SIG-M5 treated with dmso at 0.1 percent for 504 hours (cell line): ENCODE measurements at regions not wholly inside any gene's neighbourhood (a gene's known extent, or its start where the extent isn't known, plus 50 kb on each side); places are given as distances from the start of the nearest gene placed in this dataset.

Experiments used
- DNase-seq: peaks from one replicate; lab custom pipeline; 2025; ENCODE audit not compliant: unreplicated experiment; lab: John Stamatoyannopoulos, UW

DNA sequence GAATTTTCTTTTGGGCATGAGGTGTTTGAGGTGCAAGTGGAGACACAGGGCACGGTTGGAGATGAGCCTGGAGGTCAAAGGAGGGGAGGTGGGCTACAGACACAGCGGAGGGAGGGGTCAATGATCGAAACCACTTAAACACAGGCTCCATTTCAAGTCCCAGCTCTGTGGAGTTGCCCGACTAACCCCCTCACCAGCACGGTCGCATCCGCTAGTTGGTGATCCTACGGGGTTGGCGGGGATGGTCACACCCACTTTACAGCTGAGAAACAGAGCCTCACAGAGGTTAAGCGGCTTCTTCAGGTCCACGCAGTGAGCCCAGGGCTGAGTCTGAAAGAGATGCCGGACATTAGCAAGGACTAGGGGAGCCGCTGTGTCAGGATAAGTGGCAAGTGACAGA is 60.1 kb upstream of the RUNX3 start:
- DNase-seq: no peak

DNA sequence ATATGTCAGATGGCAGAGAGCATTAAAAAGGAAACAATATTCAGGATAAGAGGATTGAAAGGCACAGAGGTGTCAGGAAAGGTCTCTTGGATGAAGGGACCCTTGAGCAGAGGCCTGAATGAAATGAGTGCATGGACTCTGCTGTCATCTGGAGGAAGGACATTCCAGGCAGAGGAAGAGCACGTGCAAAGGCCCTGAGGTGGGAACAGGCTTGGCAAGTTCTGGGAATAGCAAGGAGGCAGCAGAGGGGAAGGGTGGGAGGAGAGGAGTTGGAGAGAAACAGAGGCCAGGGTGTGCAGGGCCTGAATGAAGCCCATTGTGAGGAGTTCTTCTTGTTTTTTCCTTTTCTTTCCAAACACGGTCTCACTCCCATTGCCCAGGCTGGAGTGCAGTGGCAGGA is 59.0 kb upstream of the RUNX3 start:
- no peak for DNase-seq

DNA sequence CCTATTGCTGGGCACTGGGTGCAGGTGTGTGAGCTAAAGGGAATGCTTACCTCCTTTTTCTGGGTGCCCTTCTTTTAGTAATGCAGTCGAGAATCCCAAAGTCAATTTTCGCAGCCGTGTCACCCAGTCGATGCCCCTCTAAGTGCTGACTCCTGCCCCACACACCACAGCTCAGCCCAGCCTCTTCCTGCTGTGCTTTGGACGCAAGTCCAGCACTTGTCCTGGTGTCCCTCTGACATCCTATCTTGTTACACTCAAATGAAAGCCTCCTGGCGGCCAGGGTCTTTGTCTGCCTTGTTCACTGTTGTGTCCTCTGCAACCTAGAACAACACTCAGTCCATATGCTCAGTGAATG is 58.5 kb upstream of the RUNX3 start:
- no peak for DNase-seq

DNA sequence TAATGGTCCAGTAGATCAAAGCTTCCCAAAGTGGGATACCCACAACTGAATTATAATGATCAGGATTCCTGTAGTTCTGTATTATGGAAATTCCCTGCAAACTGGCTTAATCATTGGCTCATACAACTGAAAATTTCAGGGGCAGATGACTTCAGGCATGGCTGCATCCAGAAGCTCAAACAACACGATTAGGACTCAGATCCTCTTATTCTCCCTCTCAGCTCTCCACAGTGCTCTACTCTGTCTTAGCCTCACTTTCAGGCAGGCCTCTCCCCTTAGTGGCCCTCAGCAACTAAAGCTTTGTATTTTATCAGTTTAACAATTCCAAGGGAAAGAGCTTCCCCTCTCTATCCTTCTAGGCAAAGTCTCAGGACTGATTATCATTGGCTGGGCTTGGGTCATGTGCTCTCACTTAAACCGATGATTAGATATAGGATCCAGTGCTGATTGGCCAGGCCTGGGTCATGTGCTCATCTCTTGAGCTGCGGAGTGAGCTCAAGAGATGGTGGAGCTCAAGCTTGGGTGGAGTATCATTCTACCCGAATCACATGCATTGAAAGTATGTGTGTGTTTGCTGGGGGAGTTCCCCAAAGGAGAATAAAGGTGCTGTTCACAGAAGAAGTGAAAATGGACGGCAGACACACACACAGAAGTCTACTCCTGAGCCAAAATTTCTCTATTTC is 57.9 kb upstream of the RUNX3 start:
- no peak for DNase-seq

DNA sequence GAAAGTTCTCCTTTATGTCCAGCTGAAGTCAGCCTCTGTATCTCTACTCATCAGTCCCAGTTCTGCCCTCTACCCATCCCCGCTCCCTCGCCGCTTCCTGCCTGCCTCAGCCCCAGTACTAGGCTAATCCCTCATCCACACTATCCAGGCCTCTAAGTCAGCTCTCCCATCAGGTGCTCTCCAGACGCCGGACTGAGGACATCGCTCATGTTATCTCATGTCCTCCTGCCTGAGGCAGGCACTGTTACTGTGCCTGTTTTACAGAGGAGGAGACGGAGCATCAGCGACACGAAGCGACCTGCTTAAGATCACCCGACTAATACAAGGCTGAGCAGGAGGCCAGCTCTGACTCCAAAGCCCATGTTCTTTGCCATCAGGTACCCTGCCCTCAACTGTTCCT is 57.3 kb upstream of the RUNX3 start:
- DNase-seq: no peak

DNA sequence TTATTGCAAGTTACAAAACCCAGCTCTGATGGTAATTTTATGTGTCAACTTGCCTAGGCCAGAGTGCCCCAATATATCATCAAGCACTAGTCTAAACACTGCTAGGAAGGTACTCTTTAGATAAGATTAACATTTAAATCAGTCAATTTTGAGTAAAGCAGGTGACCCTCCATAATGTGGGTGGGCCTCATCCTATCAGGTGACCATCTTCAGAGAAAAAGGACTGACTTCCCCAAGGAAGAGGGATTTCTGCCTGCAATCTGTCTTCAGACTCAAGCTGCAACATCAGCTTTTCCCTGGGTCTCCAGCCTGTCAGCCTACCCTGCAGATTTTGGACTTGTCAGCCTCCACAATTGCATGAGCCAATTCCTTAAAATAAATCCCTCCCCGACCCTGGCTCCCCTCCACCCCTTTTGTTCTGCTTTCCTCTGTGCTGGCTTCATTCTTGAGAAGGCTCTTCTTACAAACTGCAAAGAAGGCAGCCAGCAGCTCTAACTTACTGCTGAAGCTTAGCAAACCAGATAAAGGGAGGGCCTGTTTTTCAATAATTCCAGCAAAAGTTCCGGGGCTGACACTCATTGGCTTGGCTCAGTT is 56.4 kb upstream of the RUNX3 start:
- DNase-seq: no peak

DNA sequence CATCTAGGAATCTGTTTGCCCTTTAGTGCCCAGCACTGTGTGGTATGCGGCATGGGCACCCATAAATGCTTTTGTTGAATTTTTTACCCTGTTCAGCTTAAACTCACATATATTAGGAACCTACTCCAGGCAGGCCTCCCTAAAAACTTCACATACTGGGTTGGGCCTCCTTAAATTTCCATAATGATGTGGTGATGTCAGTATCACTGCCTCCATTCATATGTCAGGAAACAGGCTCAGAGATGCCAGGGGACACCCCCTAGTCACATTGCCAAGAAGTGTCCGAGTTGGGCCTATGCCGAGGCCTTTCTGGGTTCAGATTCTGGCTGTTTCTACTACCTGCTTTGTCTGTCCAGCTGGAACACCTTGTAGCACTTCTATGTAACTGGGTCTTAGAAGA is 55.7 kb upstream of the RUNX3 start:
- no peak for DNase-seq

DNA sequence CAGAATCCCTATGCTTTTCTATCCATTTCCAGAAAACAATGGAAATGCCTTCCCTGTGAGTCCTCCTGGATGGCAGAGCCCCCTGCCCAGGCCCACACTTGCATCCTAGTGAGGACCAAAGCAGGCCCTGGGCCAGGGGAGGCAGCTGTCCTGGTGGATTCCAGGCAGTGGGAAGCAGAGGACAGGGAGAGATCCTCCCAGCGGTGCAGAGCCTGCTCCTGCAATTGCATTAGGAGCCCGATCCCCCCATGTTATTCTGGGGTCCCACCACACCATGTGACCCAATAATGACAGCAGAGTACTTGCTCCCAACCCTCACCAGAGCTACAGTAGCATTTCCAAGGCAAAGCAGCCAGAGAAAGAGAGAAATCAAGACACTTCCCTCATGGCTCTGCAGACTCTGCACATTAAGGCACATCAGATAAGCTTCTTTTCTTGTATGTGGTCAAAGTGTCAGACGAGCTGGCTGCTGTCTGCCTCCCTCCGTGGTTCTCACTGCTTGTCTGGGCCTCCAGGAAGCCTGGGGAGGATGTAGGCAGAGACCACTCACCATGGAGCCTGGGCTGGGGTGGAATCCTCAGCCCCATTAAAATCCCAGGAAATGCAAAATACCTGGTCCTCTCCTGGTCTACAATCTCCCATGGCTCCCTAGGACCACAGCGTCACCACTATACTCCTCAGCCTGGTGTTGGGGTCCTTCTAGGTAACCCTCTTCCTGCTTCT is 54.9 kb upstream of the RUNX3 start:
- no peak for DNase-seq

DNA sequence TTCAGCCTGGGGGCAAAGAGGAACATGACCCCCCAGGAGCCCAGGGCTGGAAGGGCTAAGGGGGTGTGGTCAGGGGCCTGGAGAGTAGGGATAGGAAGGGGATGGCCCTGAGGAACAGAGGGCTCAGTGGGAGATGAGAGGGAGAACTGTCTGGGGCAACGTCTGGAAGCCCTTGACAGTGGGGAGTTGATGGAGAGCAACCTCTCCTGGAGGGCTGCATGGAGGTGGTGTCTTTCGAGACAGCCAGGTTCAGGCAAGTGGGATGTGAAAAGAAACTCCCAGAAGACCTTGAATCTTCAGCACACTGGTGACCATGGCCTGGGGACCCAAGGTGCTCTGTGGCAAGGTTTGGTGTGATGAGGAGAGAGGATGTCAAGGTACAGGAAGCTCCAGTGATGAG is 54.2 kb upstream of the RUNX3 start:
- DNase-seq: no peak

DNA sequence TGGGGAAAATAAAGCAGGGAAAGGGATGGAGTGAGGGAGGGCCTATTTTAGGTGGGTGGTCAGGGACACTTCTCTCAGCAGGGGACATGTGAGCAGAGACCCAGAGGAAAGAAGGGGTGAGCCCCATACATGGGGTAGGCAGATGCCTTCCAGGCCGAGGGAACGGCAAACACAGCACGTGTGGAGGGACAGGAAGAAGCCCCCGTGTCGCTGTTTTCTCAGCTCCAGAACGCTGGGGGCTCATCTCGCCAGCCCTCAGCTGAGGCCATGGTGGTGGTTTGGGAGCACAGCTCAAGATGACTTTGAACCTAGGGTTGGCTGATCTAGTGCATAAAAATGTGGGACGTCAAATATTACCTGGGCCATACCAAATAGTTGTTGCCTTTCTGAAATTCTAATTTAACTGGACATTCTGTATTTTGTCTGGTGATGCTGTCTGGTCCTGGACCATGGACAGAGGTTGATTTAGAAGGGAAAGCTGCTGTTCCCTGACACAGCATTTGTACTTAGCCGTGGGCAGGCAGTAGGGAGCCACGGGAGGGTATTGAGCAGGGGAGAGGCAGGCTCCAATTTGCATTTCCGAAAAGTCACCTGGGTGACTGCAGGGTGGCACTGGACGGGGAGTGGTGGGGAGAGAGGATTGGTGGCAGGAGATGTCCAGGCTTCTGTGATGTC is 53.1 kb upstream of the RUNX3 start:
- DNase-seq: no peak

DNA sequence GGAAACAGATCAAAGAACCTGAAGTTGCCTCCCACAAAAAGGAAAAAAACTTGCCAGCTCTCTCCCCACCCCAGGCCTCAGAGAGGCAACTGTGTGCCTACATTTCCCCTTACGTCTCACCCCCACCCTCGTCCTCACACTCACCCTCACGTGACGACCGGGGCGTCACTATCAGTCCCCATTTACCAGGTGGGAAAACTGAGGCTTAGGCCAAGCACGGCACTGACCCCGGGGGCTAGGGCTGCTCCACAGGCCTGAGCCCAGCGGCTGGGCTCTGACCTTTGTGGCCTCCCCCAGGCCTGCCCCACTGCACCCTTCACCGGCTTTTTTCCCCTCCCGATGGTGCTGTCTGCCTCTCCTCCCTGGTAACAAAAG is 51.5 kb upstream of the RUNX3 start:
- DNase-seq: no peak

DNA sequence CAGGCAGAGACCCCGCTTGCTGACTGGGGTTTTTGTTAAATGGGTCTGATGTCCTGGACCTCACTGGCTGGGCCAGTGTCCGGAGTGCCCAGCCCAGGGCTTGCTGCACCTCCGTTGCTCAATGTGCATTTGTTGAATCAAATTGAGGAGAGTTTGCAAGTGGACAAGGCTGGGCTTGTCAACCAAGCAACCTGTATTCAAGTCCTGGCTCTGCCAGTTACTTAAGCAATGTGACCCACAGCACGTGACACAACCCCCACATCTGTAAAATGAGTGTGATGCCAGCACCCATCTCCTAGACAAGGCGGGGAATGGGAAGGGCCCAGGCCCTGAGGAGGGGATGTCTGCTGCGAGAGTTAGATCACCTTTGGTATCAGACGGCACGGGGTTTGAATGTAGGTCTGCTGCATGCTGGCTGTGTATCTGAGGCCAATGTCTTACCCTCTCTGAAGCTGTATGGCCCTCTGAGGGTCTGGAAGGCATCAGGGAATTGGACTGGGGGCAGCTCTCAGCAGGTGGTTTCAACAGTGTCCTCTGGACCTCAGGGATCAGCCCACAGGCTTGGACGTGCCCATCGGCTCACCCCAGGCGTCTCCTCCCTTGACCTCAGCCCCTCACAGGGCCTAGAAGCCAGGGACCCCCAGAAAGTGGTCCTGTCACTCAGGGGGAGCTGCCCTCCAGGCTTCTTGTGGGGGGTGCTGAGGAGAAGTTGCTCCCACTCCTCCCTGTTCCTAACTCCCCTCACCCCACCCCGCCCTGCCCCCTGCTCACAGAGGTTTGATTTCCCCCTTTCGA is 51.0 kb upstream of the RUNX3 start:
- no peak for DNase-seq
